ENCODE measurements at regions not wholly inside any gene's neighbourhood (a gene's known extent, or its start where the extent isn't known, plus 50 kb on each side); places are given as distances from the start of the nearest gene placed in this dataset.

- TF ChIP-seq POLR2AphosphoS5 (IDR thresholded peaks at IDR 0.05; ENCODE audit: low read depth, low read length) (no peak), TAF1 (IDR thresholded peaks at IDR 0.05; ENCODE audit: borderline replicate concordance, insufficient read depth, low read length) (no peak)
Observed at GRCh38 chr6:131410785-131411184, 162.2 kb upstream of the ARG1 start.

- TF ChIP-seq FOXP2 (optimal IDR thresholded peaks at IDR 0.05; ENCODE audit: borderline replicate concordance, extremely low read depth, extremely low read length, insufficient read depth), result no peak
- no peak for TF ChIP-seq SIN3A (IDR thresholded peaks at IDR 0.05; ENCODE audit: borderline replicate concordance, insufficient read depth, low read length)
- no peak for TF ChIP-seq POLR2AphosphoS5 (IDR thresholded peaks at IDR 0.05; ENCODE audit: low read depth, low read length)
- no peak for TF ChIP-seq TAF1 (IDR thresholded peaks at IDR 0.05; ENCODE audit: borderline replicate concordance, insufficient read depth, low read length)
- no peak for TF ChIP-seq REST (IDR thresholded peaks at IDR 0.05; ENCODE audit: insufficient read depth in 1 of 2, low read depth in 2 of 2, low read length in 2 of 2)
Observed at GRCh38 chr6:131412960-131413830, 159.8 kb upstream of the ARG1 start.

- no peak for TF ChIP-seq REST (IDR thresholded peaks at IDR 0.05; ENCODE audit: insufficient read depth in 1 of 2, low read depth in 2 of 2, low read length in 2 of 2)
- TF ChIP-seq SIN3A (IDR thresholded peaks at IDR 0.05; ENCODE audit: borderline replicate concordance, insufficient read depth, low read length), result no peak
- TF ChIP-seq FOXP2 (optimal IDR thresholded peaks at IDR 0.05; ENCODE audit: borderline replicate concordance, extremely low read depth, extremely low read length, insufficient read depth), result no peak
- no peak for TF ChIP-seq POLR2AphosphoS5 (IDR thresholded peaks at IDR 0.05; ENCODE audit: low read depth, low read length)
- TF ChIP-seq TAF1 (IDR thresholded peaks at IDR 0.05; ENCODE audit: borderline replicate concordance, insufficient read depth, low read length), result no peak
Observed at GRCh38 chr6:131413831-131414191, 159.2 kb upstream of the ARG1 start.

GRCh38 chr6:131414956-131415355 lies 158.1 kb upstream of the ARG1 start:
- no peak for TF ChIP-seq POLR2AphosphoS5 (IDR thresholded peaks at IDR 0.05; ENCODE audit: low read depth, low read length)
- no peak for TF ChIP-seq TAF1 (IDR thresholded peaks at IDR 0.05; ENCODE audit: borderline replicate concordance, insufficient read depth, low read length)

- TF ChIP-seq TAF1 (IDR thresholded peaks at IDR 0.05; ENCODE audit: borderline replicate concordance, insufficient read depth, low read length) (no peak), FOXP2 (optimal IDR thresholded peaks at IDR 0.05; ENCODE audit: borderline replicate concordance, extremely low read depth, extremely low read length, insufficient read depth) (no peak), SIN3A (IDR thresholded peaks at IDR 0.05; ENCODE audit: borderline replicate concordance, insufficient read depth, low read length) (no peak)
Observed at GRCh38 chr6:131418441-131418840, 154.6 kb upstream of the ARG1 start.

GRCh38 chr6:131419702-131420101 lies 153.3 kb upstream of the ARG1 start:
- no peak for TF ChIP-seq TAF1 (IDR thresholded peaks at IDR 0.05; ENCODE audit: borderline replicate concordance, insufficient read depth, low read length)
- no peak for TF ChIP-seq FOXP2 (optimal IDR thresholded peaks at IDR 0.05; ENCODE audit: borderline replicate concordance, extremely low read depth, extremely low read length, insufficient read depth)
- no peak for TF ChIP-seq REST (IDR thresholded peaks at IDR 0.05; ENCODE audit: insufficient read depth in 1 of 2, low read depth in 2 of 2, low read length in 2 of 2)
- no peak for TF ChIP-seq SIN3A (IDR thresholded peaks at IDR 0.05; ENCODE audit: borderline replicate concordance, insufficient read depth, low read length)
- TF ChIP-seq POLR2AphosphoS5 (IDR thresholded peaks at IDR 0.05; ENCODE audit: low read depth, low read length), result no peak

All from PFSK-1 (cell line).